CD14-positive monocyte (primary cell): ENCODE measurements at regions not wholly inside any gene's neighbourhood (a gene's known extent, or its start where the extent isn't known, plus 50 kb on each side); places are given as distances from the start of the nearest gene placed in this dataset.

ENCODE experiments used
- DNase-seq, 3 donors: peaks; one replicate each; pipeline ENCODE4 v3.0.0-alpha.2; 2011 to 2022
- H2AFZ ChIP-seq: 2 replicates; pipeline ENCODE4 v1.6.0; 2012; ENCODE audit warnings: mild to moderate bottlenecking, low read depth, low read length, inconsistent platforms; ENCODE audit not compliant: insufficient read depth, poor library complexity, severe bottlenecking
- H3K27ac ChIP-seq, 2 donors: 1 replicate in 1 of 2; 2 replicates in 1 of 2; pipeline ENCODE4 v1.5.1; 2012 to 2013; ENCODE audit warnings: low read length in 2 of 2, control low read depth in 1 of 2, inconsistent platforms in 1 of 2, low read depth in 1 of 2, mild to moderate bottlenecking in 1 of 2
- H3K27me3 ChIP-seq, 2 donors: one replicate each; pipeline versions ENCODE4 v1.6.0 to v1.6.1; 2011 to 2013; ENCODE audit warnings: low read length in 2 of 2; ENCODE audit not compliant: control insufficient read depth in 2 of 2, insufficient read depth in 2 of 2
- H3K36me3 ChIP-seq, 2 donors: replicated peaks in 1 of 2; 1 replicate in 1 of 2; 2 replicates in 1 of 2; pipeline versions ENCODE4 v1.5.1 to v1.6.1; 2012 to 2013; ENCODE audit warnings: low read length in 2 of 2, control low read depth in 1 of 2, inconsistent platforms in 1 of 2, mild to moderate bottlenecking in 1 of 2; ENCODE audit not compliant: insufficient read depth in 2 of 2, control insufficient read depth in 1 of 2
- H3K4me1 ChIP-seq, 2 donors: 1 replicate in 1 of 2; 2 replicates in 1 of 2; pipeline versions ENCODE4 v1.5.1 to v1.6.1; 2012 to 2013; ENCODE audit warnings: low read length in 2 of 2, control low read depth in 1 of 2, inconsistent platforms in 1 of 2, mild to moderate bottlenecking in 1 of 2, moderate library complexity in 1 of 2; ENCODE audit not compliant: insufficient read depth in 2 of 2, control insufficient read depth in 1 of 2
- H3K4me2 ChIP-seq: replicated peaks from 2 replicates; pipeline ENCODE3; 2012; ENCODE audit warnings: low read length, moderate library complexity, mild to moderate bottlenecking; ENCODE audit not compliant: poor library complexity, severe bottlenecking; ENCODE audit errors: extremely low read depth
- H3K4me3 ChIP-seq, 3 experiments: fragments of 200-600 bp in 1 of 3; sonication (generic) in 1 of 3; replicated peaks in 1 of 3; 1 replicate in 2 of 3; 2 replicates in 1 of 3; pipeline ENCODE4 v1.5.1; 2011 to 2013; ENCODE audit warnings: low read length in 3 of 3, mild to moderate bottlenecking in 3 of 3, control low read depth in 2 of 3, low read depth in 2 of 3, inconsistent platforms in 1 of 3, moderate library complexity in 1 of 3
- H3K79me2 ChIP-seq: 2 replicates; pipeline ENCODE4 v1.6.0; 2012; ENCODE audit warnings: mild to moderate bottlenecking, control low read depth, inconsistent platforms, low read length, moderate library complexity; ENCODE audit not compliant: insufficient read depth
- H3K9ac ChIP-seq: 2 replicates; pipeline ENCODE4 v1.6.0; 2017; ENCODE audit warnings: low read length, mild to moderate bottlenecking; ENCODE audit not compliant: insufficient read depth, poor library complexity, severe bottlenecking
- H3K9me3 ChIP-seq, 2 donors: replicated peaks in 1 of 2; 1 replicate in 1 of 2; 2 replicates in 1 of 2; pipeline versions ENCODE4 v1.5.1 to v1.6.1; 2012 to 2013; ENCODE audit warnings: low read length in 2 of 2, control low read depth in 1 of 2; ENCODE audit not compliant: control insufficient read depth in 1 of 2, insufficient read depth in 1 of 2
- H4K20me1 ChIP-seq: 2 replicates; pipeline ENCODE4 v1.6.0; 2012; ENCODE audit warnings: mild to moderate bottlenecking, low read length, control low read depth, moderate library complexity; ENCODE audit not compliant: insufficient read depth
- H3K27ac Mint-ChIP-seq, 7 donors: one replicate each; pipeline ENCODE4 v1.8.0; 2020; ENCODE audit warnings: mild to moderate bottlenecking in 7 of 7, mixed read lengths in 7 of 7, moderate library complexity in 6 of 7, inconsistent platforms in 2 of 7
- H3K27me3 Mint-ChIP-seq, 3 donors: one replicate each; pipeline ENCODE4 v1.8.0; 2021 to 2022; ENCODE audit warnings: low read depth in 3 of 3, mild to moderate bottlenecking in 3 of 3, mixed read lengths in 3 of 3, moderate library complexity in 3 of 3, inconsistent platforms in 1 of 3
- H3K36me3 Mint-ChIP-seq, 2 donors: one replicate each; pipeline ENCODE4 v1.8.0; 2020; ENCODE audit warnings: mixed read lengths in 2 of 2, inconsistent platforms in 1 of 2, mild to moderate bottlenecking in 1 of 2
- H3K4me1 Mint-ChIP-seq: one replicate; pipeline ENCODE4 v1.8.0; 2020; ENCODE audit warnings: mild to moderate bottlenecking, mixed read lengths
- H3K4me3 Mint-ChIP-seq, 2 donors: one replicate each; pipeline ENCODE4 v1.8.0; 2020; ENCODE audit warnings: mild to moderate bottlenecking in 2 of 2, mixed read lengths in 2 of 2, moderate library complexity in 1 of 2
- H3K9me3 Mint-ChIP-seq, 7 donors: one replicate each; pipeline ENCODE4 v1.8.0; 2020 to 2022; ENCODE audit warnings: mixed read lengths in 7 of 7, mild to moderate bottlenecking in 6 of 7, moderate library complexity in 6 of 7, inconsistent platforms in 2 of 7
- CTCF ChIP-seq: fragments of 200-600 bp; IDR thresholded peaks from one replicate; pipeline ENCODE4 v1.8.0; 2022; ENCODE audit warnings: antibody characterized with exemption, mild to moderate bottlenecking
- WGBS: methylation state at CpG from one replicate; pipeline ENCODE4 v1.1.5; 2013; ENCODE audit warnings: missing lambda C conversion rate; ENCODE audit not compliant: insufficient coverage; 5-methylcytosine and 5-hydroxymethylcytosine counted together
- intact Hi-C, 2 donors: fragments of 100-400 bp; cut with micrococcal nuclease; formaldehyde crosslinking; loops; one replicate each; pipeline versions ENCODE4 v1.15.0 to v1.15.1; 2023

DNA sequence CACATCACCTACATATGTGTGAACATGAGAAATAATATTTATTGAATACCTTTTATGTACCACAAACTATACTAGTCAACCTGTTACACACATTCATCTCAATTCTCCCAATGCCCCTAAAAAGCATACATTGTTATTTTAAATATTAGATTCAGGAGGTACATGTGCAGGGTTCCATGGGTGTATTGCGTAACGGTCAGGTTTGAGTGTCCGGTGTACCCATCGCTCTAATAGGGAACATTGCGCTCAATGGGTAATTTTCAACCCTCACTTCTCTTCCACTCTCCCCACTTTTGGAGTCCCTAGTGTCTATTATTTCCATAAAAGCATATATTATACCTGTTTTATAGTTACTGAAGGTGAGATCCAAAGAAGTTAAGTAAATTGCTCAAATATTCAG lies 82.0 kb downstream of the IFI44 start:
- Histone ChIP-seq H4K20me1 (no peaks in the 10 kb centered on the region), H3K27ac (no peak overlapping the region), H3K79me2 (no peaks in the 10 kb centered on the region), H3K4me1 (no peaks in the 10 kb centered on the region), H3K4me3 (no peak overlapping the region), H3K27me3 (no peaks in the 10 kb centered on the region), H2AFZ (no peak overlapping the region), H3K4me2 (no peak overlapping the region), H3K9ac (no peak overlapping the region), H3K36me3 (no peaks in the 10 kb centered on the region), H3K9me3 (no peaks in the 10 kb centered on the region)
- Mint-ChIP-seq H3K36me3 (no peaks in the 10 kb centered on the region), H3K4me1 (no peaks in the 10 kb centered on the region), H3K4me3 (peak overlapping the region in 1 of 2 donors; percentile 11), H3K27me3 (no peaks in the 10 kb centered on the region), H3K9me3 (peaks cover 0 to 9% (median 3%) of the 10 kb centered on the region in 7 donors), H3K27ac (no peak overlapping the region)
- no CpG with 5 or more reads among the region's 5 CpGs for WGBS
- no peak for DNase-seq
- no peak for TF ChIP-seq CTCF
- intact Hi-C loops: no loop called here

DNA sequence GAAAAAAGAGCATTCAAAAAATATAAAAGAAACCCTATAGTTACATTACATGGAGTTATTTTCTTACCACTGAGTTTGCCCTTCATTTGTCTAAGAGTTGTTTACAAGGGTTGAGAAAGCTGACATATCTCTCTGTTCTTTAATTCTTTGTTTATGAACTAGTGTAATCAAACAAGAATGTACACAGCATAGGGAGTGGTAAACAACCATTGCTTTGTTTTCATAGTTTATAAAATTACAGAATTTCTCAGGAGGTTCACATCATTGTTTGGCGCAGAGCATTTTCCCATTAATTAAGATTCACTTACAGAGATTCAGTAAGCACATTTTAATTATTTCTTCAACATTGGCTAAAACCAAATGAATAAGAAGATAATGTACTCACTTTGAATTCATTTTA lies 87.6 kb downstream of the IFI44 start:
- WGBS: no CpG with 5 or more reads among the region's 1 CpG
- no peaks in the 10 kb centered on the region for H3K79me2 ChIP-seq

More for the DNA sequence above, 87.6 kb downstream of the IFI44 start:
- no peak overlapping the region for H2AFZ ChIP-seq
- no peak for TF ChIP-seq CTCF
- Mint-ChIP-seq H3K27me3 (no peaks in the 10 kb centered on the region), H3K4me1 (no peaks in the 10 kb centered on the region), H3K36me3 (no peaks in the 10 kb centered on the region), H3K4me3 (no peak overlapping the region), H3K9me3 (peaks cover 9 to 30% (median 14%) of the 10 kb centered on the region in 7 donors), H3K27ac (no peak overlapping the region)
- H3K36me3 ChIP-seq: no peaks in the 10 kb centered on the region
- DNase-seq: no peak
- H3K4me2 ChIP-seq: no peak overlapping the region
- no peak overlapping the region for H3K4me3 ChIP-seq
- H3K9me3 ChIP-seq: peaks cover 0 to 14% of the 10 kb centered on the region in 2 donors
- no peak overlapping the region for H3K9ac ChIP-seq
- H4K20me1 ChIP-seq: no peaks in the 10 kb centered on the region
- H3K27me3 ChIP-seq: no peaks in the 10 kb centered on the region
- no peak overlapping the region for H3K27ac ChIP-seq
- intact Hi-C loops: no loop called here
- no peaks in the 10 kb centered on the region for H3K4me1 ChIP-seq
